NCI-H774 (cell line): ENCODE measurements at regions not wholly inside any gene's neighbourhood (a gene's known extent, or its start where the extent isn't known, plus 50 kb on each side); places are given as distances from the start of the nearest gene placed in this dataset.

Experiments
- DNase-seq: peaks from one replicate; lab custom pipeline; 2025; lab: John Stamatoyannopoulos, UW

- no peak for DNase-seq
Measured at GRCh38 chr4:85260064-85260463, 214.9 kb upstream of the ARHGAP24 start.

- no peak for DNase-seq
Measured at GRCh38 chr4:85265234-85265633, 209.7 kb upstream of the ARHGAP24 start.

- no peak for DNase-seq
Measured at GRCh38 chr4:85268188-85268587, 206.8 kb upstream of the ARHGAP24 start.

- DNase-seq = no peak
Measured at GRCh38 chr4:85268961-85269360, 206.0 kb upstream of the ARHGAP24 start.

- no peak for DNase-seq
Measured at GRCh38 chr4:85274955-85275354, 200.0 kb upstream of the ARHGAP24 start.

- no peak for DNase-seq
Measured at GRCh38 chr4:85280963-85281362, 194.0 kb upstream of the ARHGAP24 start.

GRCh38 chr4:85291226-85291625, 183.7 kb upstream of the ARHGAP24 start:
- no peak for DNase-seq

- no peak for DNase-seq
Measured at GRCh38 chr4:85298037-85298436, 176.9 kb upstream of the ARHGAP24 start.

- no peak for DNase-seq
Measured at GRCh38 chr4:85302193-85302736, 172.7 kb upstream of the ARHGAP24 start.

- DNase-seq = no peak
Measured at GRCh38 chr4:85302756-85303155, 172.2 kb upstream of the ARHGAP24 start.

- DNase-seq = no peak
Measured at GRCh38 chr4:85318415-85318814, 156.5 kb upstream of the ARHGAP24 start.

GRCh38 chr4:85358831-85359230, 116.1 kb upstream of the ARHGAP24 start:
- DNase-seq = no peak

- DNase-seq = no peak
Measured at GRCh38 chr4:85362550-85362949, 112.4 kb upstream of the ARHGAP24 start.

- no peak for DNase-seq
Measured at GRCh38 chr4:85367815-85368214, 107.1 kb upstream of the ARHGAP24 start.

- no peak for DNase-seq
Measured at GRCh38 chr4:85368240-85368639, 106.7 kb upstream of the ARHGAP24 start.

GRCh38 chr4:85368932-85369331, 106.0 kb upstream of the ARHGAP24 start:
- DNase-seq = no peak

- no peak for DNase-seq
Measured at GRCh38 chr4:85369703-85370380, 105.1 kb upstream of the ARHGAP24 start.

- DNase-seq = no peak
Measured at GRCh38 chr4:85370400-85371032, 104.4 kb upstream of the ARHGAP24 start.

- no peak for DNase-seq
Measured at GRCh38 chr4:85372966-85373365, 102.0 kb upstream of the ARHGAP24 start.

- DNase-seq = no peak
Measured at GRCh38 chr4:85376285-85376684, 98.7 kb upstream of the ARHGAP24 start.

GRCh38 chr4:85381968-85382367, 93.0 kb upstream of the ARHGAP24 start:
- no peak for DNase-seq

- no peak for DNase-seq
Measured at GRCh38 chr4:85391071-85391470, 83.9 kb upstream of the ARHGAP24 start.

- no peak for DNase-seq
Measured at GRCh38 chr4:85391589-85392410, 83.2 kb upstream of the ARHGAP24 start.
